Sciatic nerve (tissue), 2 donors: ENCODE measurements at regions not wholly inside any gene's neighbourhood (a gene's known extent, or its start where the extent isn't known, plus 50 kb on each side); places are given as distances from the start of the nearest gene placed in this dataset.
"Not testable (repeated sequence)": the region's sequence is repeated elsewhere in the genome, so short reads cannot be mapped to it uniquely, and the experiment has no call there.

Experiments
- ATAC-seq: fragments of 200-7000 bp; cut with Tn5 transposase; one replicate; pipeline ENCODE4 v1.9.1; 2020; ENCODE audit warnings: mild to moderate bottlenecking, moderate library complexity
- DNase-seq: peaks from one replicate; pipeline ENCODE4 v3.0.0-alpha.2; 2020; ENCODE audit warnings: low spot score
- intact Hi-C: fragments of 100-400 bp; cut with DNase I; formaldehyde crosslinking; loops from one replicate; pipeline ENCODE4 v1.14.2; 2022
- donor health status: DM: no; HTN: no; CAD: no.
- donor health status: DM: no; HTN: no; CAD: no.

DNA sequence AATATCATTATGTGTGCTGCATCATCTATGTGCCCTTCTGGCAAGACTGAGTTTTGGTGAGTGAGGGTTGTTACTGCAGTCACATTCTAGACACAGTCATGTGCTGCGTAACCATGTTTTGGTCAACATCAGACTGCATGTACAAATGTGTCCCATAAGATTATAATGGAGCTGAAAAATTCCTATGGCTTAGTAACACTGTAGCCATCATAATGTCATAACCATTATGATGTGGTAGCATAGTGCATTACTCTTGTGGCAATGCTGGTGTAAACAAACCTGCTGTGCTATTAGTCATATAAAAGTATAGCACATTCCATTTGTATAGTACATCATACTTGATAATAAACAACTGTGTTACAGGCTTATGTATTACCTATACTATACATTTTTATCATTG lies 198.1 kb upstream of the NUDT6 start:
- intact Hi-C loops: no loop called here
- no peak for DNase-seq
- no peak for ATAC-seq

GRCh38 chr4:123121241-123121907 lies 199.0 kb upstream of the NUDT6 start:
- ATAC-seq: no peak
- no peak for DNase-seq
- intact Hi-C loops: no loop called here

- intact Hi-C loops: no loop called here
- DNase-seq (no peak), ATAC-seq (no peak)
Observed at GRCh38 chr4:123125477-123125876, 203.1 kb upstream of the NUDT6 start.

DNA sequence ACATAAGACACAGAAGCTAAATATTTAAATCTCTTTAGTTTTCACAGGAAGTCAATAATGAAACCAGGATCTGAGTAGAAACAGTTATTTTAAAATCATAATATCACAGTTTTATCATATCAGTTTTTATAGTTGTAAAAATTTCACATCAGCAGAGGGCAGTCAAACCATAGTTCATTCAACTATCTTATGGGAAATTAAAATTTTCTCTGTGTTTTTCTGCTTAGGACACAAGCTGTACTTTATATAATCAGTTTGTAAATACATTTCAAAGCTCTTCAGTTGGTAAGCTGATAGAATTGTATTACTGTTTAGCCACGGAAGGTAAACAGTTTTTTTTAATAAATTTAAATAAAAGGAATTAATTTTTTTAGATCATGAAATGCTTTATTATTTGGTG lies 204.8 kb upstream of the NUDT6 start:
- peak; percentile 64 for ATAC-seq
- no peak for DNase-seq
- intact Hi-C loops: no loop called here

DNA sequence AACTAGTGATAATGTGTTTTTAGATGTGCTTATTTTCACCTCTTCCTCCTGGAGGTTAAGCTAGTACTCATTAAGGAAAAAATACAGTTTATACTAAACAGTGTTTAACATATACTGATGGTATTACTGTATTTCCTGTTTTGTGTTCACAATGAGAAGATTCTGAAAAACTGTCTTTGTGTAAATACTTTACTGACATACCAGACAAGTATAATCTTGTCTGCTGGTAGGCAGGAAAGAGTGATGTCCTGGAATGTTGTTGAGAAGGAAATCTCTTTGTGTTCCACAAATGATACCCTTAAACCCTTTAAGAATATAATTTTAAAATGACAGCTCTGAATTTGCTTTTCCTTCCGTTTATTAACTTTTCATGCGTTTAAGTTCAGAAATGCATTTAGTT lies 205.5 kb upstream of the NUDT6 start:
- intact Hi-C loops: no loop called here
- ATAC-seq (no peak), DNase-seq (no peak)

DNA sequence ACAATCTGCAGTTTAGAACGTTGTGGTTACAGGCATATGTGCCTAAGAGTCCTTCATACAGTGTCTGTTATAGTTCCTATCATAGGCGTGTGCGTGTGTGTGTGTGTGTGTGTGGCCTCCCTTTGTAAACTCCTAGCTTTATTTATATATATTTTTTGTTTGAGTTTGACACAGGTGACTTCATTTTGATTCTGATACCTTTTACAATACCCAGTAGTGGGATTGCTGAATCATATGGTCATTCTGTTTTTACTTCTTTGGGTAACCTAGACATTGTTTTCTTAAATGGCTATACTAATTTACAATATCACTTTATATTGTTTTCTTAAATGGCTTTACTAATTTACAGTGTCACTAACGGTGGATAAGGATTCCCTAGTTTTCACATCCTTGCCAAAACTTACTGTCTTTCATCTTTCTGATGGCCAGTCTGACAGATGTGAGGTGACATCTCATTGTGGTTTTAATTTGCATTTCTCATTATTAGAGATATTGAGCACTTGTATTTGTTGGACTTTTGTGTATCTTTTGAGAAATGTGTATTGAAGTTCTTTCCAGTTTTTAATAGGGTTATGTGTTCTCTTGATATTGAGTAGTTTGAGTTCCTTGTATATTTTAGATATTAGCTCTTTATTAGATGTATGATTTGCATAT lies 211.1 kb upstream of the NUDT6 start:
- no peak for DNase-seq
- intact Hi-C loops: no loop called here
- no peak for ATAC-seq

- intact Hi-C loops: no loop called here
- ATAC-seq (no peak), DNase-seq (no peak)
Observed at GRCh38 chr4:123144616-123145015, 222.2 kb upstream of the NUDT6 start.

DNA sequence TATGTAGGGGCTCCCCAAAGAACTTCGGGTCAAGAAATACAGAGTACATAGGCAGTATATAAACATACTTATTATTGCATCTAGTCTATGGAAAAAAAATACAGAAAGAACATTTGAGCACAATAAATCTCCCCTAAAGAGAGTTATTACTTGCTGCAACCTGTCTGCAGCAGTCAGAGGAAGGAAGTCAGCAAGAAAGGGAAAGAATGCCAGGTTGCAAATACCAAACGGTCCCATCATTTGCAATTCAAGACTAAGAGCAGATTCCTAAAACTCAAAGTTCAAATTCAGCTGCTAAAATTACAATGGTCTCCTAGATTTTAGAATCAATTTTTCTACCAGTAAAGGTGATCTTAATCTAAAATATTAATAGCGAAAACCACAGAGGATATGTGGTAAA lies 236.2 kb upstream of the NUDT6 start:
- no peak for ATAC-seq
- intact Hi-C loops: no loop called here
- no peak for DNase-seq

DNA sequence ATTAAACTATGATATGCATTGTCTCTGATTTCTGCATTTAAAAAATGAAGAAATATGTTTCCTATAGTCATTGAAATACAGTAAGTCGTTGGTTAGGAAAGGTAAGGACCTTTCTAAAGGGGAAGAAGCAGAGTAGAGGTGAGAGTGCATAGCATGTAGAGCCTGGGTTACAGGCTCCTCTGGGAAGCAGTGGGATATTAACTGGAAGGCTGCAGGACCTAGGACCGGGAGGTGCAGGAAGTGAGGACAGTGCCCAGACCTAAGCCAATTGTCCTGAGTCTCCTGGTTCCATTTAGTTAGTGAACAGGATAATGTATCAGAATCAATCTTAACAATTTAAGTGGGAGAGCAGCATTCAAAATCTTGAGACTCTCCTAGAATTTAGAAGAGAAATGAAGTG lies 237.1 kb upstream of the NUDT6 start:
- DNase-seq (no peak), ATAC-seq (no peak)
- intact Hi-C loops: no loop called here

GRCh38 chr4:123162859-123163258 lies 233.7 kb upstream of the SPRY1 start:
- intact Hi-C loops: loop anchor here (5.0 kb wide), 1 partner anchor 91 kb away; no protein-coding TSS in a partner anchor
- ATAC-seq (no peak), DNase-seq (no peak)

GRCh38 chr4:123163501-123163900 lies 233.1 kb upstream of the SPRY1 start:
- no peak for ATAC-seq
- intact Hi-C loops: loop anchor here (5.0 kb wide), 1 partner anchor 91 kb away; no protein-coding TSS in a partner anchor

DNA sequence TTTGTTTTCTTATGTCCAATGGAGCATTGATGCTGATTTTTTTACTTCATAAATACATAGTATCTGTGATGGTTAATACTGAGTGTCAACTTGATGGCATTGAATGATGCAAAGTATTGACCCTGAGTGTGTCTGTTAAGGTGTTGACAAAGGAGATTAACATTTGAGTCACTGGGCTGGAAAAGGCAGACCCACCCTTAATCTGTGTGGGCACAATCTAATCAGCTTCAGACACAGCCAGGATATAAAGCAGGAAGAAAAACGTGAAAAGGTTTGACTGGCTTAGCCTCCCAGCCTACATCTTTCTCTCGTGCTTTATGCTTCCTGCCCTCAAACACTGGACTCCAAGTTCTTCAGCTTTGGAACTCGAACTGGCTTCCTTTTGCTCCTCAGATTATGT lies 230.6 kb upstream of the SPRY1 start:
- ATAC-seq: no peak
- intact Hi-C loops: no loop called here
- no peak for DNase-seq

More at GRCh38 chr4:123163501-123163900, 233.1 kb upstream of the SPRY1 start:
- DNase-seq: no peak

- ATAC-seq (no peak), DNase-seq (no peak)
- intact Hi-C loops: no loop called here
Observed at GRCh38 chr4:123167931-123168330, 228.7 kb upstream of the SPRY1 start.

- ATAC-seq (no peak), DNase-seq (no peak)
- intact Hi-C loops: no loop called here
Observed at GRCh38 chr4:123168812-123169211, 227.8 kb upstream of the SPRY1 start.

- DNase-seq (no peak), ATAC-seq (no peak)
- intact Hi-C loops: no loop called here
Observed at GRCh38 chr4:123170843-123171242, 225.8 kb upstream of the SPRY1 start.

DNA sequence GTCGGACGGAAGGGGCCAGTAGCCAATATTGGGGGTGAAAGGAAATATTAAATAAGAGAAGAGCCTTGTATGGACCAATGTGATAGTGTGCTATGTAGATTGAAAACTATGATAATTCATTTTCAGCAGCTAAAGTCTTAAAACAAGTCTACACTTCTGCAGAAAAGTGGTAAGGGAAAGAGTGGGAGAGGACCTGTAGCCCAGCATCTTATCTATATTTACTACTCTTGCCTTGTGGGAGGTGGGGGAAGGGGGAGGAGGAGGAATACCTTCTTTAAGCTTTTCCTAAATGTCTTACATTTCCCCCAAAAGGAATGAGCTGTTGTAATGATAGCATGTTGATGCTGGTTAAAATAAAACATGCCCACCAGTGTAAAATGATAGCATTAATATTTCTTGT lies 220.0 kb upstream of the SPRY1 start:
- no peak for DNase-seq
- intact Hi-C loops: no loop called here
- ATAC-seq: no peak

GRCh38 chr4:123182289-123182688 lies 214.3 kb upstream of the SPRY1 start:
- ATAC-seq: no peak

DNA sequence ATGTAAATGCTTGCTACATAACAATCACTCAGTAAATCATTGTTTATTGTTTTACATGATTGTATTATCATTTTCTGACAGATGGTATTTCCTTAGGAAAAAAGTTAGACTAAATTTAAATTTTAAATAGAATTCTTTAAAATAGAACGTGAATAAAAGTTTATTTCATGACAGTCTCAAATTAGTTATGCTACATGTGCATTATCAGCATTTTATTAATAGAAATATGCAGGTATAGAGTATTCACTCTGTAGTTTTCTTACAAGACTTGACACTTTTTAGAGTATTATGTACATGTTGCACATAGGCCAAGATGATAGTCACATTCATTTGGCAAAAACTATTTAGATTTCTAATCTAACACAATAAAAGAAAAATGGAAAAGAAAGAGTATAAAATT lies 213.3 kb upstream of the SPRY1 start:
- intact Hi-C loops: no loop called here
- DNase-seq: no peak
- ATAC-seq: no peak

More at GRCh38 chr4:123182289-123182688, 214.3 kb upstream of the SPRY1 start:
- intact Hi-C loops: no loop called here
- DNase-seq: no peak

DNA sequence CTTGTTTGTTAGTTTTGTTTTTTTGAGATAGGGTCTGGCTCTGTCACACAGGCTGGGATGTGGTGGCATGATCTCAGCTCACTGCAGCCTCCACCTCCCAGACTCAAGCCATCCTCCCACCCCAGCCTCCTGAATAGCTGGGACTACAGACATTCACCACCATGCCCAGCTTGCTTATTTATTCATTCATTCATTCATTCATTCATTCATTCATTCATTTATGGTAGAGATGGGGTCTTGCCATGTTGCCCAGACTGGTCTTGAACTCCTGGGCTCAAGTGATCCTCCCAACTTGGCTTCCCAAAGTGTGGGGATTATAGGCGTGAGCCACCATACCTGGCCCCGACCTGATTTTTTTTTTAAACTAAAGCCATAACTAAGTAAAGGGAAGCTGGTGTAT lies 212.8 kb upstream of the SPRY1 start:
- ATAC-seq, intact Hi-C loops, DNase-seq: not testable (repeated sequence)

- DNase-seq (no peak), ATAC-seq (no peak)
- intact Hi-C loops: no loop called here
Observed at GRCh38 chr4:123186731-123187130, 209.9 kb upstream of the SPRY1 start.

DNA sequence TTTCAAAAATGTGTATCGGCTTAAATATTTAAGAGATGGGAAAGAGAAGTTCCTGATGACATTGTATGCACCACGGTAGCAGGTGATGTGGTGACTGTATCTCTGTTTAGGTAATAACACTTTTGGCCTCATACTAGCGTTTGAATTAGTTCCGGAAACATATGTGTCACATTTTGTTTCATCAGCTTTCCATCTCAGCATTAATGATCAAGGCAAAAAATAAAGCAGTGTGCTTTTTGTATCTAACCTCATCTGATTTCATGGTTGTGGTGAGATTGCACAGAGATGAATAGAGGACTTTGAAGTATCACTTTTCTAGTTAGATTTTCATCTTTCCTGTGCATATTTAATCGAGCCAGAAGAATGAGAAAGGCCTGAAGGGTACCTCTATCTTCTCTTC lies 206.4 kb upstream of the SPRY1 start:
- DNase-seq (no peak), ATAC-seq (no peak)
- intact Hi-C loops: no loop called here
